ENCODE measurements at regions not wholly inside any gene's neighbourhood (a gene's known extent, or its start where the extent isn't known, plus 50 kb on each side); places are given as distances from the start of the nearest gene placed in this dataset.

DNA sequence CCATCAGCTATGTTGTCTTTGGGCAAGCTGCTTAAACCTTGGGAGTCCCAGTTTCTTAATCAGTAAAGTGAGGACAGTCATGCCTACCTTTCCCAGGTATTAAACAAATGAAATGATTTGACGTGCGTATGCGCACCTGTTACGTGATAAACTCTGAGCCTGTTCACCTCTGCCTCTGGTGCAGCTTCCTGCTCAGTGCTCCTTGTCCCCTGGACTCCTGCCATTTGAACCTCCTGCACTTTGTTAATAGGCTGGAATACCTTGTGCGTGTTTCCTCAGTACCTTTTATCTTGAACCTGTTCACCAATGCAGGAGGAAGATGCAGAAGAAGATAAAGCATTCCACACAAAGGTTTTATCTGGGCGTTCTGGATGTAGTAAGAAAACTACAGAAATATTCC lies 211.9 kb downstream of the CEP135 start:
- no peak for TF ChIP-seq ZNF121 (CRISPR knock-in tag; IDR thresholded peaks at IDR 0.05)
- no peak for TF ChIP-seq ZNF274 (CRISPR knock-in tag; IDR thresholded peaks at IDR 0.05)
- TF ChIP-seq SETDB1 (CRISPR knock-in tag; IDR thresholded peaks at IDR 0.05; ENCODE audit: borderline replicate concordance), result no peak
- TF ChIP-seq POLR2AphosphoS2 (IDR thresholded peaks at IDR 0.05; ENCODE audit: low read depth, low read length), result no peak
- TF ChIP-seq ZNF768 (CRISPR knock-in tag; IDR thresholded peaks at IDR 0.05), result no peak

All from HepG2 (cell line).